GM23338 (cell line): ENCODE measurements at regions not wholly inside any gene's neighbourhood (a gene's known extent, or its start where the extent isn't known, plus 50 kb on each side); places are given as distances from the start of the nearest gene placed in this dataset.

Experiments used
- ATAC-seq: fragments of 200-7000 bp; cut with Tn5 transposase; 3 replicates; pipeline ENCODE4 v1.9.1; 2020
- DNase-seq: peaks from one replicate; pipeline ENCODE4 v3.0.0-alpha.2; 2015; ENCODE audit warnings: low spot score
- H2AFZ ChIP-seq: fragments of 200-600 bp; sonication (generic); 2 replicates; pipeline ENCODE4 v1.8.0; 2016; ENCODE audit warnings: antibody characterized with exemption, mild to moderate bottlenecking, moderate library complexity
- H3F3A ChIP-seq: fragments of 200-600 bp; sonication (generic); replicated peaks from 2 replicates; pipeline ENCODE4 v1.8.0; 2017; ENCODE audit warnings: antibody characterized with exemption, mixed run types, low read depth
- H3K27ac ChIP-seq: fragments of 200-600 bp; sonication (generic); 2 replicates; pipeline ENCODE4 v1.6.1; 2016; ENCODE audit warnings: low read depth
- H3K27me3 ChIP-seq: fragments of 200-600 bp; sonication (generic); 2 replicates; pipeline ENCODE4 v1.8.0; 2016; ENCODE audit warnings: mild to moderate bottlenecking, mixed run types, moderate library complexity; ENCODE audit not compliant: insufficient read depth
- H3K36me3 ChIP-seq: fragments of 200-600 bp; sonication (generic); 2 replicates; pipeline ENCODE4 v1.8.0; 2016; ENCODE audit warnings: mild to moderate bottlenecking; ENCODE audit not compliant: insufficient read depth
- H3K4me1 ChIP-seq: fragments of 200-600 bp; sonication (generic); 2 replicates; pipeline ENCODE4 v1.8.0; 2016; ENCODE audit warnings: mild to moderate bottlenecking, moderate library complexity; ENCODE audit not compliant: insufficient read depth
- H3K4me2 ChIP-seq: fragments of 200-600 bp; sonication (generic); 2 replicates; pipeline ENCODE4 v1.7.1; 2017; ENCODE audit warnings: mixed run types
- H3K4me3 ChIP-seq: fragments of 200-600 bp; sonication (generic); 2 replicates; pipeline ENCODE4 v1.6.1; 2016; ENCODE audit warnings: mixed run types
- H3K79me2 ChIP-seq: fragments of 200-600 bp; sonication (generic); replicated peaks from 2 replicates; pipeline ENCODE4 v1.8.0; 2017; ENCODE audit warnings: mild to moderate bottlenecking; ENCODE audit not compliant: insufficient read depth
- H3K9me2 ChIP-seq: fragments of 200-600 bp; sonication (generic); 2 replicates; pipeline ENCODE4 v1.8.0; 2017; ENCODE audit not compliant: insufficient read depth
- H4K20me1 ChIP-seq: fragments of 200-600 bp; sonication (generic); replicated peaks from 2 replicates; pipeline ENCODE4 v1.8.0; 2017; ENCODE audit warnings: mild to moderate bottlenecking; ENCODE audit not compliant: insufficient read depth
- H3K27ac Mint-ChIP-seq: 2 replicates; pipeline ENCODE4 v1.8.0; 2020; ENCODE audit warnings: inconsistent platforms, mild to moderate bottlenecking, moderate library complexity, mixed read lengths
- H3K27me3 Mint-ChIP-seq: 3 replicates; pipeline ENCODE4 v1.8.0; 2022; ENCODE audit warnings: low read depth, mild to moderate bottlenecking, moderate library complexity, mixed read lengths, inconsistent platforms; ENCODE audit not compliant: insufficient read depth, poor library complexity
- H3K36me3 Mint-ChIP-seq: 3 replicates; pipeline ENCODE4 v1.8.0; 2021; ENCODE audit warnings: low read depth, mild to moderate bottlenecking, inconsistent platforms, moderate library complexity, mixed read lengths
- H3K4me1 Mint-ChIP-seq: 3 replicates; pipeline ENCODE4 v1.8.0; 2020; ENCODE audit warnings: mild to moderate bottlenecking, inconsistent platforms, mixed read lengths
- H3K4me3 Mint-ChIP-seq: 3 replicates; pipeline ENCODE4 v1.8.0; 2021; ENCODE audit warnings: moderate library complexity, mild to moderate bottlenecking, inconsistent platforms, mixed read lengths
- H3K9me3 Mint-ChIP-seq: 3 replicates; pipeline ENCODE4 v1.8.0; 2020; ENCODE audit warnings: moderate library complexity, mild to moderate bottlenecking, inconsistent platforms, mixed read lengths
- CREB1 ChIP-seq: fragments of 250-450 bp; sonication (Bioruptor Pico); IDR thresholded peaks from 2 replicates; pipeline ENCODE4 v1.5.0; 2020; ENCODE audit warnings: low read depth, mild to moderate bottlenecking, moderate library complexity
- CTCF ChIP-seq, 2 experiments: fragments of 200-600 bp in 1 of 2; sonication (generic) in 1 of 2; conservative IDR thresholded peaks; 2 replicates each; pipeline versions ENCODE4 v1.5.1 to v1.6.1; 2016 to 2017; ENCODE audit warnings: antibody characterized with exemption in 2 of 2, low read depth in 2 of 2, mild to moderate bottlenecking in 2 of 2, moderate library complexity in 1 of 2
- ETS1 ChIP-seq: IDR thresholded peaks from 2 replicates; pipeline ENCODE4 v1.6.1; 2016; ENCODE audit warnings: antibody characterized with exemption
- EZH2 ChIP-seq: fragments of 200-600 bp; sonication (generic); IDR thresholded peaks from one replicate; pipeline ENCODE4 v1.8.0; 2017; ENCODE audit warnings: antibody characterized with exemption, mild to moderate bottlenecking, low read depth; ENCODE audit not compliant: unreplicated experiment
- EZH2phosphoT487 ChIP-seq: fragments of 200-600 bp; sonication (generic); IDR thresholded peaks from one replicate; pipeline ENCODE4 v1.8.1; 2018; ENCODE audit warnings: antibody characterized with exemption; ENCODE audit not compliant: unreplicated experiment
- JUNB ChIP-seq: IDR thresholded peaks from one replicate; pipeline ENCODE4 v1.6.1; 2016; ENCODE audit warnings: antibody characterized with exemption; ENCODE audit not compliant: unreplicated experiment
- NANOG ChIP-seq: IDR thresholded peaks from 2 replicates; pipeline ENCODE4 v1.6.1; 2016; ENCODE audit warnings: antibody characterized with exemption, borderline replicate concordance
- POLR2AphosphoS5 ChIP-seq: IDR thresholded peaks from 2 replicates; pipeline ENCODE4 v1.6.1; 2016; ENCODE audit warnings: antibody characterized with exemption, low read depth
- STAT1 ChIP-seq: IDR thresholded peaks from one replicate; pipeline ENCODE4 v1.6.1; 2016; ENCODE audit warnings: antibody characterized with exemption; ENCODE audit not compliant: unreplicated experiment
- ZNF114 ChIP-seq: fragments of 250-450 bp; sonication (Bioruptor Pico); IDR thresholded peaks from 2 replicates; pipeline ENCODE4 v1.5.0; 2020; ENCODE audit warnings: mild to moderate bottlenecking, moderate library complexity
- ZNF331 ChIP-seq: fragments of 250-450 bp; sonication (Bioruptor Pico); IDR thresholded peaks from 2 replicates; pipeline ENCODE4 v1.5.0; 2020; ENCODE audit warnings: low read depth, mild to moderate bottlenecking, moderate library complexity
- TF ChIP-seq, protein P1 (sequence below): fragments of 250-450 bp; sonication (Bioruptor Pico); IDR thresholded peaks from 2 replicates; pipeline ENCODE4 v1.5.0; 2020; ENCODE audit warnings: mild to moderate bottlenecking, moderate library complexity
- TF ChIP-seq, protein P2 (sequence below): IDR thresholded peaks from one replicate; pipeline ENCODE4 v1.6.1; 2018; ENCODE audit warnings: antibody characterized with exemption; ENCODE audit not compliant: unreplicated experiment

GRCh38 chr9:110133059-110133458 is 74.9 kb downstream of the C9orf152 start:
- H3K4me3 Mint-ChIP-seq = no peak overlapping the region
- peaks cover 14% of the 10 kb centered on the region for H3K27me3 Mint-ChIP-seq
- Histone ChIP-seq H3K27me3 (no peaks in the 10 kb centered on the region), H3K4me2 (no peak overlapping the region), H3K4me3 (no peak overlapping the region), H3K4me1 (peaks cover 38% of the 10 kb centered on the region), H3K79me2 (peaks cover 31% of the 10 kb centered on the region), H3K36me3 (no peaks in the 10 kb centered on the region), H3K27ac (no peak overlapping the region), H3F3A (no peaks in the 10 kb centered on the region), H2AFZ (no peak overlapping the region), H4K20me1 (no peaks in the 10 kb centered on the region), H3K9me2 (no peaks in the 10 kb centered on the region)
- H3K4me1 Mint-ChIP-seq = peaks cover 57% of the 10 kb centered on the region
- ATAC-seq (no peak), DNase-seq (no peak)
- H3K36me3 Mint-ChIP-seq = peaks cover 26% of the 10 kb centered on the region
- TF ChIP-seq CREB1 (CRISPR knock-in tag) (no peak), ZNF331 (CRISPR knock-in tag) (no peak), EZH2 (no peak), CTCF (conservative IDR thresholded peaks at IDR 0.05; ENCODE audit: low read depth in 2 of 2) (no peak), ETS1 (no peak), JUNB (no peak), NANOG (no peak), STAT1 (no peak), POLR2AphosphoS5 (no peak), EZH2phosphoT487 (no peak), ZNF114 (CRISPR knock-in tag) (no peak)
- TF ChIP-seq, protein P1, sequence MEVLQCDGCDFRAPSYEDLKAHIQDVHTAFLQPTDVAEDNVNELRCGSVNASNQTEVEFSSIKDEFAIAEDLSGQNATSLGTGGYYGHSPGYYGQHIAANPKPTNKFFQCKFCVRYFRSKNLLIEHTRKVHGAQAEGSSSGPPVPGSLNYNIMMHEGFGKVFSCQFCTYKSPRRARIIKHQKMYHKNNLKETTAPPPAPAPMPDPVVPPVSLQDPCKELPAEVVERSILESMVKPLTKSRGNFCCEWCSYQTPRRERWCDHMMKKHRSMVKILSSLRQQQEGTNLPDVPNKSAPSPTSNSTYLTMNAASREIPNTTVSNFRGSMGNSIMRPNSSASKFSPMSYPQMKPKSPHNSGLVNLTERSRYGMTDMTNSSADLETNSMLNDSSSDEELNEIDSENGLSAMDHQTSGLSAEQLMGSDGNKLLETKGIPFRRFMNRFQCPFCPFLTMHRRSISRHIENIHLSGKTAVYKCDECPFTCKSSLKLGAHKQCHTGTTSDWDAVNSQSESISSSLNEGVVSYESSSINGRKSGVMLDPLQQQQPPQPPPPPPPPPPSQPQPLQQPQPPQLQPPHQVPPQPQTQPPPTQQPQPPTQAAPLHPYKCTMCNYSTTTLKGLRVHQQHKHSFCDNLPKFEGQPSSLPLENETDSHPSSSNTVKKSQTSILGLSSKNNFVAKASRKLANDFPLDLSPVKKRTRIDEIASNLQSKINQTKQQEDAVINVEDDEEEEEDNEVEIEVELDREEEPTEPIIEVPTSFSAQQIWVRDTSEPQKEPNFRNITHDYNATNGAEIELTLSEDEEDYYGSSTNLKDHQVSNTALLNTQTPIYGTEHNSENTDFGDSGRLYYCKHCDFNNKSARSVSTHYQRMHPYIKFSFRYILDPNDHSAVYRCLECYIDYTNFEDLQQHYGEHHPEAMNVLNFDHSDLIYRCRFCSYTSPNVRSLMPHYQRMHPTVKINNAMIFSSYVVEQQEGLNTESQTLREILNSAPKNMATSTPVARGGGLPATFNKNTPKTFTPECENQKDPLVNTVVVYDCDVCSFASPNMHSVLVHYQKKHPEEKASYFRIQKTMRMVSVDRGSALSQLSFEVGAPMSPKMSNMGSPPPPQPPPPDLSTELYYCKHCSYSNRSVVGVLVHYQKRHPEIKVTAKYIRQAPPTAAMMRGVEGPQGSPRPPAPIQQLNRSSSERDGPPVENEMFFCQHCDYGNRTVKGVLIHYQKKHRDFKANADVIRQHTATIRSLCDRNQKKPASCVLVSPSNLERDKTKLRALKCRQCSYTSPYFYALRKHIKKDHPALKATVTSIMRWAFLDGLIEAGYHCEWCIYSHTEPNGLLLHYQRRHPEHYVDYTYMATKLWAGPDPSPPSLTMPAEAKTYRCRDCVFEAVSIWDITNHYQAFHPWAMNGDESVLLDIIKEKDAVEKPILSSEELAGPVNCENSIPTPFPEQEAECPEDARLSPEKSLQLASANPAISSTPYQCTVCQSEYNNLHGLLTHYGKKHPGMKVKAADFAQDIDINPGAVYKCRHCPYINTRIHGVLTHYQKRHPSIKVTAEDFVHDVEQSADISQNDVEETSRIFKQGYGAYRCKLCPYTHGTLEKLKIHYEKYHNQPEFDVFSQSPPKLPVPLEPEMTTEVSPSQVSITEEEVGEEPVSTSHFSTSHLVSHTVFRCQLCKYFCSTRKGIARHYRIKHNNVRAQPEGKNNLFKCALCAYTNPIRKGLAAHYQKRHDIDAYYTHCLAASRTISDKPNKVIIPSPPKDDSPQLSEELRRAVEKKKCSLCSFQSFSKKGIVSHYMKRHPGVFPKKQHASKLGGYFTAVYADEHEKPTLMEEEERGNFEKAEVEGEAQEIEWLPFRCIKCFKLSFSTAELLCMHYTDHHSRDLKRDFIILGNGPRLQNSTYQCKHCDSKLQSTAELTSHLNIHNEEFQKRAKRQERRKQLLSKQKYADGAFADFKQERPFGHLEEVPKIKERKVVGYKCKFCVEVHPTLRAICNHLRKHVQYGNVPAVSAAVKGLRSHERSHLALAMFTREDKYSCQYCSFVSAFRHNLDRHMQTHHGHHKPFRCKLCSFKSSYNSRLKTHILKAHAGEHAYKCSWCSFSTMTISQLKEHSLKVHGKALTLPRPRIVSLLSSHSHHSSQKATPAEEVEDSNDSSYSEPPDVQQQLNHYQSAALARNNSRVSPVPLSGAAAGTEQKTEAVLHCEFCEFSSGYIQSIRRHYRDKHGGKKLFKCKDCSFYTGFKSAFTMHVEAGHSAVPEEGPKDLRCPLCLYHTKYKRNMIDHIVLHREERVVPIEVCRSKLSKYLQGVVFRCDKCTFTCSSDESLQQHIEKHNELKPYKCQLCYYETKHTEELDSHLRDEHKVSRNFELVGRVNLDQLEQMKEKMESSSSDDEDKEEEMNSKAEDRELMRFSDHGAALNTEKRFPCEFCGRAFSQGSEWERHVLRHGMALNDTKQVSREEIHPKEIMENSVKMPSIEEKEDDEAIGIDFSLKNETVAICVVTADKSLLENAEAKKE (CRISPR knock-in tag) = no peak
- TF ChIP-seq, protein P2, sequence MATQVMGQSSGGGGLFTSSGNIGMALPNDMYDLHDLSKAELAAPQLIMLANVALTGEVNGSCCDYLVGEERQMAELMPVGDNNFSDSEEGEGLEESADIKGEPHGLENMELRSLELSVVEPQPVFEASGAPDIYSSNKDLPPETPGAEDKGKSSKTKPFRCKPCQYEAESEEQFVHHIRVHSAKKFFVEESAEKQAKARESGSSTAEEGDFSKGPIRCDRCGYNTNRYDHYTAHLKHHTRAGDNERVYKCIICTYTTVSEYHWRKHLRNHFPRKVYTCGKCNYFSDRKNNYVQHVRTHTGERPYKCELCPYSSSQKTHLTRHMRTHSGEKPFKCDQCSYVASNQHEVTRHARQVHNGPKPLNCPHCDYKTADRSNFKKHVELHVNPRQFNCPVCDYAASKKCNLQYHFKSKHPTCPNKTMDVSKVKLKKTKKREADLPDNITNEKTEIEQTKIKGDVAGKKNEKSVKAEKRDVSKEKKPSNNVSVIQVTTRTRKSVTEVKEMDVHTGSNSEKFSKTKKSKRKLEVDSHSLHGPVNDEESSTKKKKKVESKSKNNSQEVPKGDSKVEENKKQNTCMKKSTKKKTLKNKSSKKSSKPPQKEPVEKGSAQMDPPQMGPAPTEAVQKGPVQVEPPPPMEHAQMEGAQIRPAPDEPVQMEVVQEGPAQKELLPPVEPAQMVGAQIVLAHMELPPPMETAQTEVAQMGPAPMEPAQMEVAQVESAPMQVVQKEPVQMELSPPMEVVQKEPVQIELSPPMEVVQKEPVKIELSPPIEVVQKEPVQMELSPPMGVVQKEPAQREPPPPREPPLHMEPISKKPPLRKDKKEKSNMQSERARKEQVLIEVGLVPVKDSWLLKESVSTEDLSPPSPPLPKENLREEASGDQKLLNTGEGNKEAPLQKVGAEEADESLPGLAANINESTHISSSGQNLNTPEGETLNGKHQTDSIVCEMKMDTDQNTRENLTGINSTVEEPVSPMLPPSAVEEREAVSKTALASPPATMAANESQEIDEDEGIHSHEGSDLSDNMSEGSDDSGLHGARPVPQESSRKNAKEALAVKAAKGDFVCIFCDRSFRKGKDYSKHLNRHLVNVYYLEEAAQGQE = no peak
- H3K27ac Mint-ChIP-seq = no peak overlapping the region; the same call in 1 of the 2 replicates
- H3K9me3 Mint-ChIP-seq = no peaks in the 10 kb centered on the region
